Cardiac muscle cell (in vitro differentiated cells and primary cell): ENCODE measurements at regions not wholly inside any gene's neighbourhood (a gene's known extent, or its start where the extent isn't known, plus 50 kb on each side); places are given as distances from the start of the nearest gene placed in this dataset.

Experiments used
- DNase-seq, 2 donors: peaks; one replicate each; pipeline versions ENCODE4 v3.0.0 to v3.0.0-alpha.2; 2010 to 2017; ENCODE audit warnings: low read depth in 1 of 2, low spot score in 1 of 2
- H3K27ac ChIP-seq: fragments of 200-600 bp; sonication (generic); 2 replicates; pipeline ENCODE4 v1.5.1; 2016
- H3K27me3 ChIP-seq: fragments of 200-600 bp; sonication (generic); 2 replicates; pipeline ENCODE4 v1.6.0; 2016; ENCODE audit warnings: control low read depth
- H3K36me3 ChIP-seq: fragments of 200-600 bp; sonication (generic); 2 replicates; pipeline ENCODE4 v1.5.1; 2016; ENCODE audit warnings: control low read depth
- H3K4me1 ChIP-seq: fragments of 200-600 bp; sonication (generic); 2 replicates; pipeline ENCODE4 v1.8.1; 2017; ENCODE audit warnings: low read depth, mild to moderate bottlenecking, mixed run types
- H3K4me3 ChIP-seq: fragments of 200-600 bp; sonication (generic); 2 replicates; pipeline ENCODE4 v1.5.1; 2016; ENCODE audit warnings: mild to moderate bottlenecking
- H3K9me3 ChIP-seq: fragments of 200-600 bp; sonication (generic); 2 replicates; pipeline ENCODE4 v1.5.1; 2017; ENCODE audit warnings: low read depth, mild to moderate bottlenecking, control low read depth
- CTCF ChIP-seq: IDR thresholded peaks from 2 replicates; pipeline ENCODE4 v1.5.1; 2012; ENCODE audit warnings: low read depth, mild to moderate bottlenecking, low read length

- Histone ChIP-seq H3K9me3 (no peaks in the 10 kb centered on the region), H3K27me3 (peaks cover 3% of the 10 kb centered on the region), H3K4me3 (no peak overlapping the region), H3K27ac (no peak overlapping the region), H3K4me1 (no peaks in the 10 kb centered on the region), H3K36me3 (no peaks in the 10 kb centered on the region)
- TF ChIP-seq CTCF: no peak
- DNase-seq: no peak
Observed at GRCh38 chr5:2194236-2194555, 311.5 kb upstream of the IRX4 start.

DNA sequence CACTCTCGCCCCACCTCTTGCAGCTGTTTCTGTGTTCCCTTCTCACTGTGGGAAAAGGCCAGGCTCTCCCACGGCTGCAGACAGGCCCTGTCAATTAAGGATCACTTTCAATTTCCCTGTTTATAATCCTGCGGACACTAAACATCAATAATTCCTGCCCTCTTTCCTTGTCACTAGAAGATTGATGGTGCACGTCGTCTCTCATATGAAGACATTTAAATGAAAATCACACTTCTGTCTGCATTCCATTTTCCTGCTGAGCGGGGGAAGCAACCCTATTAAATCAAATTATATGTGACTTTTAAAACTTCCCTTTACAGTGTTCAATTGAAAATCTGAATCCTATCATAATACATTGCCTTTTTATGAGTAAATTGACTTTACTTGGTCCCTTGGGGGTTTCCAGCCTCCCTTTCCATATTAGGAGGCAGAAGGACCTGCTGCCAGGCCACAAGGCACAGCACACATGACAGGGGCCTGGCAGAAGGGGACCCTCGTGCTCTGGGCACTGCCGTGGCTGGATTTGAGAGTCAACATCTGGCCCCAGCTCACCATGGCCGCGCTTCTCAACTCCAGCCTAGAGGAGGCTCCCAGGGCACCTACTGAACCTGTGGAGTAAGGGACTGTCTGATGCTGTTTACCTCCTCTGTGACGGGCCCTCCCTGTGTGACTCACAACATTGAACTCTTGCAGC lies 311.0 kb upstream of the IRX4 start:
- no peak overlapping the region for H3K27ac ChIP-seq
- no peak for TF ChIP-seq CTCF
- no peak for DNase-seq

DNA sequence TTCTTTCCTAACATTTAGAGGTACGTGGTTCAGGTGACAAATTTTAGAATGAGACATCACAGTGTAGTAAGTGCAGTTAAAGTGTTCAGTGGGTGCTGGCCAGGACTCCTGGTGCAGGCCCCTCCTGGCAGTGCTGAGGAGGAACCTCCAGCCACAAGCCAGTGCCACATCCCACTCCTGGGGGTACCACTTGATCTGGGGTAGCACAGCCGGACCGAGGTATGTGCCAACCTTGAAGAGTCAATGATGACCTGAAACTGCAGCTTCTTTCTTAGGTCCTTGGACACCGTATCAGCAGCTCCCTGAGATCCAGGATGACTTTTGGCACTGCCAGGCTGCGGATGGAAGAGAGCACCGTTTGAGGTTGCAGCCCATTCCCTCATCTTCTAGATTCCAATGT lies 310.4 kb upstream of the IRX4 start:
- H3K4me1 ChIP-seq: no peaks in the 10 kb centered on the region
- TF ChIP-seq CTCF: no peak
- no peak for DNase-seq
- no peaks in the 10 kb centered on the region for H3K36me3 ChIP-seq
- no peaks in the 10 kb centered on the region for H3K9me3 ChIP-seq
- H3K4me3 ChIP-seq: no peak overlapping the region
- H3K27me3 ChIP-seq: peaks cover 3% of the 10 kb centered on the region
- no peak overlapping the region for H3K27ac ChIP-seq

More for the DNA sequence above, 311.0 kb upstream of the IRX4 start:
- Histone ChIP-seq H3K4me1 (no peaks in the 10 kb centered on the region), H3K27me3 (peaks cover 3% of the 10 kb centered on the region), H3K9me3 (no peaks in the 10 kb centered on the region), H3K36me3 (no peaks in the 10 kb centered on the region), H3K4me3 (no peak overlapping the region)

- no peak for DNase-seq
- Histone ChIP-seq H3K4me1 (no peaks in the 10 kb centered on the region), H3K27me3 (no peaks in the 10 kb centered on the region), H3K4me3 (no peak overlapping the region), H3K9me3 (no peaks in the 10 kb centered on the region), H3K36me3 (no peaks in the 10 kb centered on the region), H3K27ac (no peak overlapping the region)
- TF ChIP-seq CTCF: no peak
Observed at GRCh38 chr5:2192496-2192895, 309.8 kb upstream of the IRX4 start.

DNA sequence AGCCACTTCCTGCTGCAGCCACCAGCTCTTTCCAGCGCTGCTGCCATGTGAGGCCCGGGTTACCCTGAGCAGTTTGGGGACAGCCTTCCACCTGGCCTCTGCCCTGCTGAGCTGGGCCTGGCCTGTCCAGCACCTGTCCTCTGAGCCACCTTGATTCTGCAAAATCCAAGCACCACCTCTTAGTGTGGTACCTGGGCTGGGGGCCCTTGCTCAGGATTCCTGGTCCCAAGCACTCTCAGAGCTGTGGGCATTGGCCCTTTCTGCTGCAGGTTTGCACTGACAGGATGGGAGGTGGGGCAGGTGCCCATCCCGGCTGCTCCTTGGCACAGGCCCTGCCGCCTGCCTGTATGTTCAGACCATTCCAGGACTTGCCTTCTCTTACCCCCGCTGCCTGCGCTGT lies 309.2 kb upstream of the IRX4 start:
- Histone ChIP-seq H3K27me3 (no peaks in the 10 kb centered on the region), H3K4me3 (no peak overlapping the region), H3K9me3 (no peaks in the 10 kb centered on the region), H3K4me1 (no peaks in the 10 kb centered on the region), H3K36me3 (no peaks in the 10 kb centered on the region), H3K27ac (no peak overlapping the region)
- TF ChIP-seq CTCF: no peak
- no peak for DNase-seq

DNA sequence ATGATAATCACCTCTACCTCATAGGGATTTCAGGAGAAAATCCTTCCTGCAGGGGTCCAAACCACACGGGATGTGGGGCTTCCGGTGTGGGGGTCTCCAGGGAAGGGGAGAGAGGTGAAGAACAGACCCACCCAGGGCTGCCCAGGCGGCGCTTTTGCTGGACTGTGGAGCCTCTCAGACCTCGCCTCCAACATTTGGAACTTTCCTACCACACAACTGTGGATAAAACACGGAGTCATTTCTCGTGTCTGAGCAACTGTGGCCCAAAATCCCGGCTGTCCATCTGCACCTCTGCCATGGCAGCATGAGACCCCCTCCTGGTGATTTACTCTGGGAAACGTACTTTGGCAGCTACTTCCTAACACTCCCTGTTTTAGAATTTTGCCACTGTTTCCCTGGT lies 307.8 kb upstream of the IRX4 start:
- H3K9me3 ChIP-seq: no peaks in the 10 kb centered on the region
- TF ChIP-seq CTCF: no peak
- no peak overlapping the region for H3K4me3 ChIP-seq
- DNase-seq: no peak
- H3K27me3 ChIP-seq: no peaks in the 10 kb centered on the region
- H3K4me1 ChIP-seq: no peaks in the 10 kb centered on the region
- H3K36me3 ChIP-seq: no peaks in the 10 kb centered on the region
- no peak overlapping the region for H3K27ac ChIP-seq
